GM19395 (cell line): ENCODE measurements at regions not wholly inside any gene's neighbourhood (a gene's known extent, or its start where the extent isn't known, plus 50 kb on each side); places are given as distances from the start of the nearest gene placed in this dataset.
"Not testable (repeated sequence)": the region's sequence is repeated elsewhere in the genome, so short reads cannot be mapped to it uniquely, and the experiment has no call there.

Experiments used
- ATAC-seq: cut with Tn5 transposase; IDR thresholded peaks from one replicate; pipeline ENCODE4 v1.9.1; 2021; ENCODE audit warnings: mild to moderate bottlenecking, moderate library complexity; ENCODE audit not compliant: unreplicated experiment

- no peak for ATAC-seq
Measured at GRCh38 chr1:55309786-55310504, 94.8 kb upstream of the USP24 start.

GRCh38 chr1:55309053-55309452 lies 93.9 kb upstream of the USP24 start:
- no peak for ATAC-seq

GRCh38 chr1:55305735-55306134 lies 90.6 kb upstream of the USP24 start:
- no peak for ATAC-seq

- ATAC-seq = no peak
Measured at GRCh38 chr1:55304229-55304740, 89.1 kb upstream of the USP24 start.

GRCh38 chr1:55302972-55303371 lies 87.8 kb upstream of the USP24 start:
- no peak for ATAC-seq

GRCh38 chr1:55301912-55302311 lies 86.7 kb upstream of the USP24 start:
- ATAC-seq = no peak

GRCh38 chr1:55300975-55301374 lies 85.8 kb upstream of the USP24 start:
- ATAC-seq = no peak

- no peak for ATAC-seq
Measured at GRCh38 chr1:55298167-55298894, 83.2 kb upstream of the USP24 start.

- not testable (repeated sequence) for ATAC-seq
Measured at GRCh38 chr1:55296247-55296646, 81.1 kb upstream of the USP24 start.

- no peak for ATAC-seq
Measured at GRCh38 chr1:55289614-55290013, 74.5 kb upstream of the USP24 start.

GRCh38 chr1:55289042-55289441 lies 73.9 kb upstream of the USP24 start:
- ATAC-seq = no peak

GRCh38 chr1:55288245-55288644 lies 73.1 kb upstream of the USP24 start:
- ATAC-seq = peak; percentile 82

GRCh38 chr1:55287723-55288122 lies 72.6 kb upstream of the USP24 start:
- ATAC-seq = peak; percentile 27

- ATAC-seq = no peak
Measured at GRCh38 chr1:55286856-55287602, 71.9 kb upstream of the USP24 start.

- ATAC-seq = no peak
Measured at GRCh38 chr1:55285834-55286233, 70.7 kb upstream of the USP24 start.

- ATAC-seq = no peak
Measured at GRCh38 chr1:55284856-55285255, 69.7 kb upstream of the USP24 start.

- ATAC-seq = no peak
Measured at GRCh38 chr1:55282058-55282457, 66.9 kb upstream of the USP24 start.

GRCh38 chr1:55280731-55281130 lies 65.6 kb upstream of the USP24 start:
- ATAC-seq = no peak

- no peak for ATAC-seq
Measured at GRCh38 chr1:55279627-55280026, 64.5 kb upstream of the USP24 start.

GRCh38 chr1:55278378-55278777 lies 63.2 kb upstream of the USP24 start:
- no peak for ATAC-seq

GRCh38 chr1:55277377-55278130 lies 62.4 kb upstream of the USP24 start:
- peak; percentile 96 for ATAC-seq
